ENCODE measurements at regions not wholly inside any gene's neighbourhood (a gene's known extent, or its start where the extent isn't known, plus 50 kb on each side); places are given as distances from the start of the nearest gene placed in this dataset.

- no peak for TF ChIP-seq CTCF (IDR thresholded peaks at IDR 0.05; ENCODE audit: insufficient read depth, low read length)
- no peak for TF ChIP-seq POLR2AphosphoS5 (IDR thresholded peaks at IDR 0.05; ENCODE audit: low read depth)
- TF ChIP-seq REST (IDR thresholded peaks at IDR 0.05; ENCODE audit: insufficient replicate concordance, low read depth): no peak
- no peak for TF ChIP-seq GABPA (IDR thresholded peaks at IDR 0.05; ENCODE audit: low read depth)
Measured at GRCh38 chr2:145827235-145827634, 1307.3 kb upstream of the ZEB2 start.

Measured in HL-60 (cell line).